SK-N-SH treated with all-trans-retinoic acid at 6 μM for 48 hours (cell line): ENCODE measurements at regions not wholly inside any gene's neighbourhood (a gene's known extent, or its start where the extent isn't known, plus 50 kb on each side); places are given as distances from the start of the nearest gene placed in this dataset.

Source experiments
- ATAC-seq: fragments of 200-7000 bp; cut with Tn5 transposase; 3 replicates; pipeline ENCODE4 v1.9.1; 2020; ENCODE audit warnings: mild to moderate bottlenecking, moderate library complexity
- ARNTL ChIP-seq: fragments of 450-650 bp; formaldehyde crosslinking; IDR thresholded peaks from 2 replicates; pipeline ENCODE4 v1.5.0; 2020; ENCODE audit warnings: low read depth, mild to moderate bottlenecking, moderate library complexity, borderline replicate concordance
- BACH2 ChIP-seq: fragments of 250-450 bp; sonication (Bioruptor Pico); IDR thresholded peaks from 2 replicates; pipeline ENCODE4 v1.9.0; 2021; ENCODE audit warnings: mild to moderate bottlenecking, borderline replicate concordance
- CREB5 ChIP-seq: fragments of 250-450 bp; sonication (Bioruptor Pico); IDR thresholded peaks from 2 replicates; pipeline ENCODE4 v1.5.1; 2020; ENCODE audit warnings: low read depth, mild to moderate bottlenecking, moderate library complexity
- CSDC2 ChIP-seq: fragments of 250-450 bp; sonication (Bioruptor Pico); IDR thresholded peaks from 2 replicates; pipeline ENCODE4 v1.5.0; 2020; ENCODE audit warnings: mild to moderate bottlenecking, moderate library complexity
- ESRRG ChIP-seq: fragments of 250-450 bp; sonication (Bioruptor Pico); IDR thresholded peaks from 2 replicates; pipeline ENCODE4 v1.6.1; 2021; ENCODE audit warnings: mild to moderate bottlenecking
- GLIS3 ChIP-seq: fragments of 250-450 bp; sonication (Bioruptor Pico); IDR thresholded peaks from 2 replicates; pipeline ENCODE4 v1.5.0; 2020; ENCODE audit warnings: mild to moderate bottlenecking, moderate library complexity
- ISL1 ChIP-seq: fragments of 250-450 bp; sonication (Bioruptor Pico); IDR thresholded peaks from 2 replicates; pipeline ENCODE4 v2.1.2; 2022; ENCODE audit warnings: mild to moderate bottlenecking, moderate library complexity
- OSR1 ChIP-seq: fragments of 250-450 bp; sonication (Bioruptor Pico); IDR thresholded peaks from 2 replicates; pipeline ENCODE4 v1.8.0; 2022; ENCODE audit warnings: moderate library complexity, mild to moderate bottlenecking, inconsistent platforms
- RARB ChIP-seq: fragments of 250-450 bp; sonication (Bioruptor Pico); IDR thresholded peaks from 2 replicates; pipeline ENCODE4 v1.8.0; 2021; ENCODE audit warnings: mild to moderate bottlenecking, moderate library complexity
- SNAI2 ChIP-seq: fragments of 250-450 bp; sonication (Bioruptor Pico); IDR thresholded peaks from 2 replicates; pipeline ENCODE4 v1.5.0; 2020; ENCODE audit warnings: mild to moderate bottlenecking, moderate library complexity
- TCF4 ChIP-seq: fragments of 250-450 bp; sonication (Bioruptor Pico); IDR thresholded peaks from 2 replicates; pipeline ENCODE4 v1.8.0; 2021; ENCODE audit warnings: mild to moderate bottlenecking, moderate library complexity, borderline replicate concordance
- TOX ChIP-seq: fragments of 250-450 bp; sonication (Bioruptor Pico); IDR thresholded peaks from 2 replicates; pipeline ENCODE4 v1.8.0; 2021; ENCODE audit warnings: mild to moderate bottlenecking, moderate library complexity, borderline replicate concordance
- TSHZ2 ChIP-seq: fragments of 250-450 bp; sonication (Bioruptor Pico); IDR thresholded peaks from 2 replicates; pipeline ENCODE4 v1.5.0; 2020; ENCODE audit warnings: mild to moderate bottlenecking, moderate library complexity
- ZC3H10 ChIP-seq: fragments of 250-450 bp; sonication (Bioruptor Pico); IDR thresholded peaks from 2 replicates; pipeline ENCODE4 v1.5.1; 2021; ENCODE audit warnings: mild to moderate bottlenecking, moderate library complexity
- ZFP3 ChIP-seq: fragments of 250-450 bp; sonication (Bioruptor Pico); IDR thresholded peaks from 2 replicates; pipeline ENCODE4 v1.5.0; 2020; ENCODE audit warnings: mild to moderate bottlenecking, moderate library complexity
- ZFP30 ChIP-seq: fragments of 450-650 bp; formaldehyde crosslinking; IDR thresholded peaks from 2 replicates; pipeline ENCODE4 v1.5.0; 2022; ENCODE audit warnings: mild to moderate bottlenecking, moderate library complexity
- ZNF565 ChIP-seq: fragments of 450-650 bp; formaldehyde crosslinking; conservative IDR thresholded peaks from 2 replicates; pipeline ENCODE4 v1.5.0; 2020; ENCODE audit warnings: low read depth, mild to moderate bottlenecking, moderate library complexity
- ZNF70 ChIP-seq: fragments of 450-650 bp; formaldehyde crosslinking; IDR thresholded peaks from 2 replicates; pipeline ENCODE4 v1.5.0; 2020; ENCODE audit warnings: mild to moderate bottlenecking, moderate library complexity
- ZNF8 ChIP-seq: fragments of 450-650 bp; formaldehyde crosslinking; IDR thresholded peaks from 2 replicates; pipeline ENCODE4 v1.5.0; 2020; ENCODE audit warnings: mild to moderate bottlenecking, moderate library complexity
- TF ChIP-seq, protein P1 (sequence below): fragments of 250-450 bp; sonication (Bioruptor Pico); IDR thresholded peaks from 2 replicates; pipeline ENCODE4 v1.8.0; 2020; ENCODE audit warnings: mild to moderate bottlenecking, moderate library complexity, borderline replicate concordance
- TF ChIP-seq, protein P2 (sequence below): fragments of 250-450 bp; sonication (Bioruptor Pico); IDR thresholded peaks from 2 replicates; pipeline ENCODE4 v1.8.0; 2021; ENCODE audit warnings: low read depth, mild to moderate bottlenecking, moderate library complexity, borderline replicate concordance
- TF ChIP-seq, protein P3 (sequence below): fragments of 250-450 bp; sonication (Bioruptor Pico); IDR thresholded peaks from 2 replicates; pipeline ENCODE4 v1.5.1; 2021; ENCODE audit warnings: mild to moderate bottlenecking, moderate library complexity

GRCh38 chr3:181764544-181764943, 52.8 kb downstream of the SOX2 start:
- no peak for TF ChIP-seq ZNF8
- TF ChIP-seq ZFP3 (CRISPR knock-in tag), result no peak
- TF ChIP-seq TSHZ2 (CRISPR knock-in tag), result no peak
- no peak for TF ChIP-seq ZNF565
- no peak for TF ChIP-seq ISL1 (CRISPR knock-in tag)
- TF ChIP-seq, protein P1, sequence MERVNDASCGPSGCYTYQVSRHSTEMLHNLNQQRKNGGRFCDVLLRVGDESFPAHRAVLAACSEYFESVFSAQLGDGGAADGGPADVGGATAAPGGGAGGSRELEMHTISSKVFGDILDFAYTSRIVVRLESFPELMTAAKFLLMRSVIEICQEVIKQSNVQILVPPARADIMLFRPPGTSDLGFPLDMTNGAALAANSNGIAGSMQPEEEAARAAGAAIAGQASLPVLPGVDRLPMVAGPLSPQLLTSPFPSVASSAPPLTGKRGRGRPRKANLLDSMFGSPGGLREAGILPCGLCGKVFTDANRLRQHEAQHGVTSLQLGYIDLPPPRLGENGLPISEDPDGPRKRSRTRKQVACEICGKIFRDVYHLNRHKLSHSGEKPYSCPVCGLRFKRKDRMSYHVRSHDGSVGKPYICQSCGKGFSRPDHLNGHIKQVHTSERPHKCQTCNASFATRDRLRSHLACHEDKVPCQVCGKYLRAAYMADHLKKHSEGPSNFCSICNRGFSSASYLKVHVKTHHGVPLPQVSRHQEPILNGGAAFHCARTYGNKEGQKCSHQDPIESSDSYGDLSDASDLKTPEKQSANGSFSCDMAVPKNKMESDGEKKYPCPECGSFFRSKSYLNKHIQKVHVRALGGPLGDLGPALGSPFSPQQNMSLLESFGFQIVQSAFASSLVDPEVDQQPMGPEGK (CRISPR knock-in tag), result no peak
- no peak for TF ChIP-seq OSR1 (CRISPR knock-in tag)
- TF ChIP-seq TCF4 (CRISPR knock-in tag), result no peak
- no peak for TF ChIP-seq BACH2 (CRISPR knock-in tag)
- TF ChIP-seq CSDC2 (CRISPR knock-in tag), result no peak
- TF ChIP-seq RARB (CRISPR knock-in tag), result no peak
- TF ChIP-seq SNAI2 (CRISPR knock-in tag), result no peak
- TF ChIP-seq GLIS3 (CRISPR knock-in tag), result no peak
- no peak for TF ChIP-seq ZC3H10
- no peak for TF ChIP-seq TOX (CRISPR knock-in tag)
- no peak for ATAC-seq

DNA sequence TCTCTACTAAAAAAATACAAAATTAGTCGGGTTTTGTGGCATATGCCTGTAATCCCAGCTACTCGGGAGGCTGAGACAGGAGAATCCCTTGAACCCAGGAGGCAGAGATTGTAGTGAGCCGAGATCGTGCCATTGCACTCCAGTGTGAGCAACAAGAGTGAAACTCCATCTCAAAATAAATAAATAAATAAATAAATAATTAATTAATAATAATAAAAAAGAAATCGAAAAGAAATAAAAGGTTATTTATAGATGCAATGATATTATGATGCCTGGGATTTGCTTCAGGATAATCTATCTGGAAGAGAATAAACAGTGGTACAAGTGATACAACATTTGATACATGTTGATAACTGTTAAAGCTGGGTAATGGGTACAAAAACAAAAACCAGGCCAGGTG, 58.6 kb downstream of the SOX2 start:
- no peak for TF ChIP-seq ARNTL (CRISPR knock-in tag)
- TF ChIP-seq CSDC2 (CRISPR knock-in tag), result no peak
- no peak for TF ChIP-seq GLIS3 (CRISPR knock-in tag)
- TF ChIP-seq, all 23 proteins: peak for 0
- no peak for ATAC-seq

- ATAC-seq, result no peak
- TF ChIP-seq, protein P2, sequence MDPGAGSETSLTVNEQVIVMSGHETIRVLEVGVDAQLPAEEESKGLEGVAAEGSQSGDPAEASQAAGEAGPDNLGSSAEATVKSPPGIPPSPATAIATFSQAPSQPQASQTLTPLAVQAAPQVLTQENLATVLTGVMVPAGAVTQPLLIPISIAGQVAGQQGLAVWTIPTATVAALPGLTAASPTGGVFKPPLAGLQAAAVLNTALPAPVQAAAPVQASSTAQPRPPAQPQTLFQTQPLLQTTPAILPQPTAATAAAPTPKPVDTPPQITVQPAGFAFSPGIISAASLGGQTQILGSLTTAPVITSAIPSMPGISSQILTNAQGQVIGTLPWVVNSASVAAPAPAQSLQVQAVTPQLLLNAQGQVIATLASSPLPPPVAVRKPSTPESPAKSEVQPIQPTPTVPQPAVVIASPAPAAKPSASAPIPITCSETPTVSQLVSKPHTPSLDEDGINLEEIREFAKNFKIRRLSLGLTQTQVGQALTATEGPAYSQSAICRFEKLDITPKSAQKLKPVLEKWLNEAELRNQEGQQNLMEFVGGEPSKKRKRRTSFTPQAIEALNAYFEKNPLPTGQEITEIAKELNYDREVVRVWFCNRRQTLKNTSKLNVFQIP, result no peak
- TF ChIP-seq, protein P3, sequence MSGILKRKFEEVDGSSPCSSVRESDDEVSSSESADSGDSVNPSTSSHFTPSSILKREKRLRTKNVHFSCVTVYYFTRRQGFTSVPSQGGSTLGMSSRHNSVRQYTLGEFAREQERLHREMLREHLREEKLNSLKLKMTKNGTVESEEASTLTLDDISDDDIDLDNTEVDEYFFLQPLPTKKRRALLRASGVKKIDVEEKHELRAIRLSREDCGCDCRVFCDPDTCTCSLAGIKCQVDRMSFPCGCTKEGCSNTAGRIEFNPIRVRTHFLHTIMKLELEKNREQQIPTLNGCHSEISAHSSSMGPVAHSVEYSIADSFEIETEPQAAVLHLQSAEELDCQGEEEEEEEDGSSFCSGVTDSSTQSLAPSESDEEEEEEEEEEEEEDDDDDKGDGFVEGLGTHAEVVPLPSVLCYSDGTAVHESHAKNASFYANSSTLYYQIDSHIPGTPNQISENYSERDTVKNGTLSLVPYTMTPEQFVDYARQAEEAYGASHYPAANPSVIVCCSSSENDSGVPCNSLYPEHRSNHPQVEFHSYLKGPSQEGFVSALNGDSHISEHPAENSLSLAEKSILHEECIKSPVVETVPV (CRISPR knock-in tag), result no peak
- TF ChIP-seq OSR1 (CRISPR knock-in tag) (no peak), TOX (CRISPR knock-in tag) (no peak), RARB (CRISPR knock-in tag) (no peak), ESRRG (CRISPR knock-in tag) (no peak), ZFP3 (CRISPR knock-in tag) (no peak), ISL1 (CRISPR knock-in tag) (no peak), SNAI2 (CRISPR knock-in tag) (no peak), GLIS3 (CRISPR knock-in tag) (no peak), ZC3H10 (no peak), ZNF8 (no peak), ZNF70 (CRISPR knock-in tag) (no peak), ZFP30 (CRISPR knock-in tag) (no peak), CREB5 (CRISPR knock-in tag) (no peak)
- TF ChIP-seq, protein P1 (CRISPR knock-in tag), result no peak
These were observed 59.4 kb downstream of the SOX2 start for GRCh38 chr3:181771120-181771519.
